Mesothelial cell of epicardium (in vitro differentiated cells): ENCODE measurements at regions not wholly inside any gene's neighbourhood (a gene's known extent, or its start where the extent isn't known, plus 50 kb on each side); places are given as distances from the start of the nearest gene placed in this dataset.

Source experiments
- DNase-seq, 2 experiments: peaks; one replicate each; pipeline ENCODE4 v3.0.0; 2021; ENCODE audit warnings: low spot score in 2 of 2; ENCODE audit not compliant: unreplicated experiment in 2 of 2
- H3K27ac Mint-ChIP-seq: 2 replicates; pipeline ENCODE4 v1.8.0; 2021; ENCODE audit warnings: mixed read lengths
- H3K27me3 Mint-ChIP-seq: 2 replicates; pipeline ENCODE4 v1.8.0; 2021; ENCODE audit warnings: low read depth, mixed read lengths
- H3K36me3 Mint-ChIP-seq: 2 replicates; pipeline ENCODE4 v1.8.0; 2021; ENCODE audit warnings: mixed read lengths
- H3K4me1 Mint-ChIP-seq: 2 replicates; pipeline ENCODE4 v1.8.0; 2021; ENCODE audit warnings: mixed read lengths
- H3K4me3 Mint-ChIP-seq: 2 replicates; pipeline ENCODE4 v1.8.0; 2021; ENCODE audit warnings: mild to moderate bottlenecking, moderate library complexity, mixed read lengths
- H3K9me3 Mint-ChIP-seq: 2 replicates; pipeline ENCODE4 v1.8.0; 2021; ENCODE audit warnings: mixed read lengths
- TF ChIP-seq, protein P1 (sequence below): fragments of 200-600 bp; sonication (generic); IDR thresholded peaks from one replicate; pipeline ENCODE4 v1.5.0; 2021; ENCODE audit warnings: antibody characterized with exemption; ENCODE audit not compliant: unreplicated experiment

DNA sequence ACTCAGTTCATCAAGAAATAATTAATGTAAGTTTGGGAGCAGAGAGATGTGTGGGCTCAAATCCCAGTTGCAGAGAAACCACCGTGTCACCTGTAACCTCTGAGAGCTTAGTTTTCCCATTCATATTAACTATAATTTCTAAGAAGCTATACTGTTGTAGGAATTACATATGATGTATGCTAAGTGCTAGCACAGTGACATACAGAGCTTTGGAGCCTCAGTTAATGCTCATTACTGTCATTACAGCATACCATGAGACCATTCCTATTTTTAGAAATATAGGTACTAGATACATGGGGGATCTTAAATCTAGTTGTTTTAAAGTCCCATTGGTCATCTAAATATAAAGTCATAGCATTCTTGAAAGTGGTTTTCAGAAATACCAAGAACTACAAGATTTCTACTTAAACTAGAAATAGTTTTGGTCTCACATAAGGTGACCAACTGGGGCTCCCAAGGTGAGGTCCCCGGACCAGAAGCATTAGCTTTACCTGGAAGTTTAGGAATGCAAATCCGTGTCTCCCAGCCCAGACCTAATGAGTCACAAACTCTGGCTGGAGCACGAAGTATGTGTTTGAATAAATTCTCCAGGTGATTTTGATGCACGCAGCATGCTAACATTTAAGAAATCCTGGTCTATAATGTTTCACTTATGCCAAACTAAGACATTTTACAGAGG is 144.6 kb downstream of the LACC1 start:
- H3K4me3 Mint-ChIP-seq = no peak overlapping the region
- H3K27me3 Mint-ChIP-seq = no peaks in the 10 kb centered on the region
- TF ChIP-seq, protein P1, sequence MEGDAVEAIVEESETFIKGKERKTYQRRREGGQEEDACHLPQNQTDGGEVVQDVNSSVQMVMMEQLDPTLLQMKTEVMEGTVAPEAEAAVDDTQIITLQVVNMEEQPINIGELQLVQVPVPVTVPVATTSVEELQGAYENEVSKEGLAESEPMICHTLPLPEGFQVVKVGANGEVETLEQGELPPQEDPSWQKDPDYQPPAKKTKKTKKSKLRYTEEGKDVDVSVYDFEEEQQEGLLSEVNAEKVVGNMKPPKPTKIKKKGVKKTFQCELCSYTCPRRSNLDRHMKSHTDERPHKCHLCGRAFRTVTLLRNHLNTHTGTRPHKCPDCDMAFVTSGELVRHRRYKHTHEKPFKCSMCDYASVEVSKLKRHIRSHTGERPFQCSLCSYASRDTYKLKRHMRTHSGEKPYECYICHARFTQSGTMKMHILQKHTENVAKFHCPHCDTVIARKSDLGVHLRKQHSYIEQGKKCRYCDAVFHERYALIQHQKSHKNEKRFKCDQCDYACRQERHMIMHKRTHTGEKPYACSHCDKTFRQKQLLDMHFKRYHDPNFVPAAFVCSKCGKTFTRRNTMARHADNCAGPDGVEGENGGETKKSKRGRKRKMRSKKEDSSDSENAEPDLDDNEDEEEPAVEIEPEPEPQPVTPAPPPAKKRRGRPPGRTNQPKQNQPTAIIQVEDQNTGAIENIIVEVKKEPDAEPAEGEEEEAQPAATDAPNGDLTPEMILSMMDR = no peak
- DNase-seq = no peak
- no peaks in the 10 kb centered on the region for H3K9me3 Mint-ChIP-seq
- no peaks in the 10 kb centered on the region for H3K36me3 Mint-ChIP-seq
- H3K4me1 Mint-ChIP-seq = no peaks in the 10 kb centered on the region
- H3K27ac Mint-ChIP-seq = no peak overlapping the region

DNA sequence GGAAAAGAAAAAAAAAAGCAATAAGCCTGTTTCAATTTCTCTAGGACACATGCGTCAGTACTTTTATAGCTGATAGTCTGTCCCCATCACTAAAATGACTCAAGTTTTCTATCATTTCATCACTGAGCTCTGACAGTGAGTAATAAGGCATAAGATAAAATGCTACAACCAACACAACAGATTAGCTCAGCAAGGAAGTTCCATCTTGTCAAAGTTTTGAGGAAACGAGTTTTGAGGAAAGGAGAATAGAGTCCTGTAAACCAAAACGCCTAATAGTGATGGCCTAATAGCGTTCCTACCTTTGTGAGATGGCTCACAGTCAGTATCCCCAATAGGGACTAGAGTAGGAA is 145.1 kb downstream of the LACC1 start:
- Mint-ChIP-seq H3K27ac (no peak overlapping the region), H3K27me3 (no peaks in the 10 kb centered on the region), H3K4me1 (no peaks in the 10 kb centered on the region), H3K4me3 (no peak overlapping the region), H3K9me3 (no peaks in the 10 kb centered on the region), H3K36me3 (no peaks in the 10 kb centered on the region)
- TF ChIP-seq, protein P1 = no peak
- DNase-seq = no peak

DNA sequence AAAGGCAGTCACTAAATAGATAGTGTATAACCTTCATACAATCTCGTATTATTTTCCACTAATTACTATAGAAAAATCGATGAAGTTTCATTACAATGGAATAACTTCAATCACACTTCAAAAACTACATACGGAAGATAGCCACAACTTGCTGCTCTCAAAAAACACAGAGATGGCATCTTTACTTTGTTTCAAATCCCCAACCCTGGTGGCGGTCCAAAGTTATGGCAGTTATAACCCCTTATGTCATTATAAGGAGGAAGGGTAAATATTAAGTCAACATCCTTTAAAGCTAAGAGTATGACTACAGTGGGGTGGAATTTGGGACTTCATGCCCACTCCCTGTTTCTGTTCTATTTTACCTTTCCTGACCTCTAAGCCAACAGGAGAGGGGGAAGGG is 146.5 kb downstream of the LACC1 start:
- Mint-ChIP-seq H3K9me3 (no peaks in the 10 kb centered on the region), H3K36me3 (no peaks in the 10 kb centered on the region), H3K27ac (no peak overlapping the region), H3K27me3 (no peaks in the 10 kb centered on the region), H3K4me1 (no peaks in the 10 kb centered on the region), H3K4me3 (no peak overlapping the region)
- DNase-seq = no peak
- TF ChIP-seq, protein P1 = no peak

DNA sequence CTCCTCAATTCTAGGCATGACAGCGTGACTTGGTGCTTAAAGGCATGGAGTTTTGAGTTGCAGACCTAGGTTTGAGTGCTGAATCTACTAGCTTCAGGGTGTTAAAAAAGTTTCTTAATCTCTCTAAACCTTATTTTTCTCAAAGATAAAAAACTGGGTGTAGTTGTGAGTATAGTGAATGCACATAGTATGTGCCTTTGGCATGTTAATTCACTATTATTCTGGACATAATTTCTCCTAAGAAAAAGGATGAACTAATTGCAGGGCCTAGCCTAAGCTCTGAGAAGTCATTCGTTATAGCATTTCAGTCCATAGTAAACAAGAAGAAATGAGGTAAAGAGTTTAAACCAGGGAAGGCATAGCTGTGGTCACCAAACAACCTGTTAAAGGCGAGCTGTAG is 149.0 kb downstream of the LACC1 start:
- peaks cover 4% of the 10 kb centered on the region for H3K4me1 Mint-ChIP-seq
- TF ChIP-seq, protein P1 = no peak
- no peaks in the 10 kb centered on the region for H3K9me3 Mint-ChIP-seq
- no peak overlapping the region for H3K27ac Mint-ChIP-seq
- no peak overlapping the region for H3K4me3 Mint-ChIP-seq
- H3K36me3 Mint-ChIP-seq = no peaks in the 10 kb centered on the region
- no peaks in the 10 kb centered on the region for H3K27me3 Mint-ChIP-seq
- no peak for DNase-seq

- peaks cover 4% of the 10 kb centered on the region for H3K4me1 Mint-ChIP-seq
- no peaks in the 10 kb centered on the region for H3K27me3 Mint-ChIP-seq
- no peaks in the 10 kb centered on the region for H3K36me3 Mint-ChIP-seq
- H3K4me3 Mint-ChIP-seq = no peak overlapping the region
- DNase-seq = no peak
- TF ChIP-seq, protein P1 = no peak
- H3K9me3 Mint-ChIP-seq = peaks cover 5% of the 10 kb centered on the region
- no peak overlapping the region for H3K27ac Mint-ChIP-seq
Measured at GRCh38 chr13:44030615-44031014, 150.9 kb downstream of the LACC1 start.

- TF ChIP-seq, protein P1 = no peak
- H3K4me3 Mint-ChIP-seq = no peak overlapping the region
- H3K27ac Mint-ChIP-seq = no peak overlapping the region
- peaks cover 4% of the 10 kb centered on the region for H3K4me1 Mint-ChIP-seq
- DNase-seq = no peak
- no peaks in the 10 kb centered on the region for H3K27me3 Mint-ChIP-seq
- no peaks in the 10 kb centered on the region for H3K36me3 Mint-ChIP-seq
- peaks cover 8% of the 10 kb centered on the region for H3K9me3 Mint-ChIP-seq
Measured at GRCh38 chr13:44031555-44031954, 151.9 kb downstream of the LACC1 start.
